Ovary (tissue), 3 donors: ENCODE measurements at regions not wholly inside any gene's neighbourhood (a gene's known extent, or its start where the extent isn't known, plus 50 kb on each side); places are given as distances from the start of the nearest gene placed in this dataset.

ENCODE experiments used
- POLR2A ChIP-seq: fragments of 450-650 bp; IDR thresholded peaks from one replicate; pipeline ENCODE4 v1.6.1; 2017; ENCODE audit warnings: antibody characterized with exemption, mild to moderate bottlenecking, moderate library complexity
- TF ChIP-seq, protein P1 (sequence below), 3 donors: fragments of 450-650 bp in 2 of 3; fragments of 200-600 bp in 1 of 3; IDR thresholded peaks; one replicate each; pipeline versions ENCODE4 v1.5.1 to v1.8.0; 2016 to 2022; ENCODE audit warnings: antibody characterized with exemption in 3 of 3, mild to moderate bottlenecking in 1 of 3
- donor health status: DM: no; HTN: no; CAD: no.

DNA sequence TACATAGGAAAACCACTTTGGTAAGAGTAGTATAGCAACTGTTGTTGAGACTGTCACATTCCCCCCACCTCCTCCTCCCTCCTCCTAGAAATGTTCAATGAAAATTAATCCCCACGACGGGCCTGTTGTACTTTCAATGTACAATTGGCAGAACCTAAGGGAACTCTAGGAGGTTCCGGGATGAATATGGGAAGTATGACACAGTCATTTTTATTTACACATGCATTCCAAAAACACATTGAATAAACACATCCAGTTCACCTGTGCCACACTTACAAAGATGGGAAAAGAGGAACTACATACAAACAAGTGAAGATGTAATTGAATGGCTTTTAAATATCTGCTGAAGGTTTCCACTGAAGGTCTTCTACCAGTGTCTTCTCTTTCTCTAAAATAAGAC, 144.4 kb upstream of the NBPF11 start:
- TF ChIP-seq, protein P1, sequence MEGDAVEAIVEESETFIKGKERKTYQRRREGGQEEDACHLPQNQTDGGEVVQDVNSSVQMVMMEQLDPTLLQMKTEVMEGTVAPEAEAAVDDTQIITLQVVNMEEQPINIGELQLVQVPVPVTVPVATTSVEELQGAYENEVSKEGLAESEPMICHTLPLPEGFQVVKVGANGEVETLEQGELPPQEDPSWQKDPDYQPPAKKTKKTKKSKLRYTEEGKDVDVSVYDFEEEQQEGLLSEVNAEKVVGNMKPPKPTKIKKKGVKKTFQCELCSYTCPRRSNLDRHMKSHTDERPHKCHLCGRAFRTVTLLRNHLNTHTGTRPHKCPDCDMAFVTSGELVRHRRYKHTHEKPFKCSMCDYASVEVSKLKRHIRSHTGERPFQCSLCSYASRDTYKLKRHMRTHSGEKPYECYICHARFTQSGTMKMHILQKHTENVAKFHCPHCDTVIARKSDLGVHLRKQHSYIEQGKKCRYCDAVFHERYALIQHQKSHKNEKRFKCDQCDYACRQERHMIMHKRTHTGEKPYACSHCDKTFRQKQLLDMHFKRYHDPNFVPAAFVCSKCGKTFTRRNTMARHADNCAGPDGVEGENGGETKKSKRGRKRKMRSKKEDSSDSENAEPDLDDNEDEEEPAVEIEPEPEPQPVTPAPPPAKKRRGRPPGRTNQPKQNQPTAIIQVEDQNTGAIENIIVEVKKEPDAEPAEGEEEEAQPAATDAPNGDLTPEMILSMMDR (IDR thresholded peaks at IDR 0.05): no peak
- no peak for TF ChIP-seq POLR2A
